NCI-H1436 (cell line): ENCODE measurements at regions not wholly inside any gene's neighbourhood (a gene's known extent, or its start where the extent isn't known, plus 50 kb on each side); places are given as distances from the start of the nearest gene placed in this dataset.
"Not testable (repeated sequence)": the region's sequence is repeated elsewhere in the genome, so short reads cannot be mapped to it uniquely, and the experiment has no call there.

Experiments
- DNase-seq: peaks from one replicate; lab custom pipeline; 2025; lab: John Stamatoyannopoulos, UW

DNA sequence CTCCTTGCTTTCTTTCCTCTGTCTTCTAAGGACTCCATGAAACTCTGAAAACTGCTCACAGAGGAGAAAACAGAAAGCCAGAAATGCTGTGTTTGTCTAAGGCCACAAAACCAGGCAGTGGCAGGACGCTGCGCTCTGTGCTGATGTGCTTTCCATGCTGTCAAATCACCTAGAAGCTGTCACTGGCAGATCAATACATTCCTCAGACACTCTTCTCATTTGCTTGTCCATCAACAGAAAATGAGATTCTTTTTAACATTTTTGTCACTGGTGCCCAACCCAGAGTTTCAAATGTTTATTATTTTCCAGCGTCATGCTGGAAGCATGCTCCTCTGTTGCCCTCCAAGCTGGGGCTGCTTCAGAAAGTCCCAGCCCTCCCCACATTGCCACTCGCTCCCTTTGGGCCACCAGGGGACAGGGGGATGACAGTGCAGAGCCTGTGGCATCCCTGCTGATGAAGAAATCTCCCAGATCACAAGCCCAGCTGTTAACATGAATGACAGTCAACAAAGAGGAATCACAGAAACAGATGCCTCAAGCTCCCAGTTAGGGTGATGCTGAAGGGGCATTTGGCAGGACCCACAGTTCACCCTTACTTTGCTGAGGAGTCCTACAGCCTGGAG, 117.5 kb upstream of the MEIS1 start:
- no peak for DNase-seq

DNA sequence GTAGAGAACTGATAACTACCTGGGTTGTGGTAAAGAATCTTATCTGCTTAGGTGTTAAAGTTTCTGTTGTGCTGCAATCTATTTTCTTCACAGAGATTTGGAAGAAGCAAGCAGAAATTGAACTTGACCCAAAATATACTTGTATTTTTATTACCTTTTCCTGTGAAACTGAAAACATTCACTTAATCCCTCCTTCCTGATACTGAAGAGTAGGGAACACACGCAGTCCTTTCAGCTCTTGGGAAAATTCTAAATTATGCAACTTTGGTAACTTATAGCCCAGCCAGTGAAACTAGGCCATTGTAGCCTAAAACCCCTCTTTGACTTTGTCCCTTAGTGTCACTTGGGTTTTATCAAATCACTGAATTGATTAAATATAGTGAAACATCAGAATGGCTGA, 128.4 kb upstream of the MEIS1 start:
- DNase-seq, result no peak

DNA sequence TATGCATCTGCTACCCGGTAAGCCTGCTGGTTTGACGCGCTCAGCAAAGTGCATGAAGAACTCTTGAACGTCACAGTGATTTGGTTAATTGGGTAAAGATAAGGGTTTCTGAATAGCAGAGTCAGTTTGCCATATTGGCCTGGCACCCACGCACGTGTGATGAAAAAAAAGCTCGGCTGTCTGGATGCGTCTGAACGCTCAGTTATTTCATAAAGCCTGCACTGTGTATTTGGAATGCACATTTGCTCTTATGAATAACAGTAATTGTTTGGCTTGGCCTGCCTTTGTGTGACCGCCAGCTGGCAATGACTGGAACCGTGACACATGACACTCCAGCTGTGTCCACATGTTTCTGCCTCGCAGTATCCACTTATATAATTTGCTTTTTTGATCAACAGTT, 129.2 kb upstream of the MEIS1 start:
- DNase-seq, result peak; percentile 43

DNA sequence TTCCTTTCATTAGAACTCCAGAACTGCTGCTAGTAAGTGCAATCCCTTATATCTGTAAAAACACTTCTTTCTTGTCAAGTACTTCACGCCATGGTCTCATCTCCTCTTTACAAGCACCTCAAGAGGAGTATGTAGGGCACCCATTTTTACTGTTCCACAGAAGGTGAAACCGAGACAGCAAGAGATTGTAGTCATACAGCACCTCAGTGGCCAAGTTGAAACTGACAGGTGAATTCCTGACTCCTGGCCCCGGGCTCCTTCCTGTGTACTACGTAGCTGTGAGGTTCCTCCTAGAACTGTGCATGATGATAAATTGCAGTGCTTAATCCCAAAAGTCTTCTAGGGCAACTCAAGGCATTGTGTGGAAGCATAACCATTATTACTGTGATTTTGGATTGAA, 131.5 kb upstream of the MEIS1 start:
- no peak for DNase-seq

DNA sequence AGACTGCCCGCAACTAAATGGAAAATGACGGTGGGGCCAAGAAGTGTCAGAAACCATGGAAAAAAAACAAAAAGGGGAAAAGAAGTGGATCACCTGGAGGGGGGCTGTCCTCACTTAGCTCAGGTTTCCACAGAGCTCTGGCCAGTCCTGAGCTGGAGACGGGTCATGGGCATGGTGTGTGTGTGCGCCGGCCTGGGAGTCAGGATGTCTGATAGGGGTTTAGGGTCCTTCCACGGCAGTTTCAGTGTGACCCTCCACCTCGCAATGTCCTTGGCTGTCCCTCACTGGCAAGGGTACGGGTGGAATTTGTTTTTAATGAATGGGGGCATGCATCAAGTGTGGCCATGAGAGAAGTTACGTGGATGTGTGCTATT, 133.2 kb upstream of the MEIS1 start:
- no peak for DNase-seq

DNA sequence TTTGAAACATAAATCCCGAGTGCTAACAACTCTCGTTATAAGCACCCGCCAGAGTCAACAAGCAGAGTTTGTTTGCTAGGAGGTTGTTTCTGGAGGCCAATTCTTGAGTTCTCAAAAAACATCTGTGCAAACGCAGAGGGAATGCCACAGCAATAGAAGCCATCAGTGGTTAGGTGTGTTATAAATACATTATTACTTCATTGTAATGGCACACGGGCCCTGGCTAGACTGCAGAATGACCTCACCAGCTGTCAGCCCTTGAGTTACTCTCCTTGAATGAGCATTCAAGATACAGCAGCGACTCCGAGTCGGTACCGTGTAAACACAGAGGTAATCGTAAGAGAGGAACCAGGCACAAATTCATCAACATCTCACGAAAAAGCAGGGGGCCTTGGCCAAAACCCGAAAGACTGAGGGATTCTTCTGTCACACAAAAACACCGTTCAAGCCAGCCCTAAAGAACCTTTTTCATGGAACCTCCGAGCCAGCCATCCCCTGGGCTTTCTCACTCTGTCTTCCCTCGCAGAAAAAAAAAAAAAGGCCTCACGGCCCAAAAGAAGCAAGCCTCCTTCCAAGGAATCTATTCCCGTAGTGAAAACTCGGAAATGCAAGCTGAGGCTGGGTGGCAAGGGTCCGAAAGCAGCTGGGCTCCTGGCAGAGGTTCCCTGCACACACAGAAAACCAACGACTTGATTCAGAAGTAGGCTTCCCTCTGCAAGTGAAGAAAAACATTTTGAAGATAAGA, 133.7 kb upstream of the MEIS1 start:
- no peak for DNase-seq

DNA sequence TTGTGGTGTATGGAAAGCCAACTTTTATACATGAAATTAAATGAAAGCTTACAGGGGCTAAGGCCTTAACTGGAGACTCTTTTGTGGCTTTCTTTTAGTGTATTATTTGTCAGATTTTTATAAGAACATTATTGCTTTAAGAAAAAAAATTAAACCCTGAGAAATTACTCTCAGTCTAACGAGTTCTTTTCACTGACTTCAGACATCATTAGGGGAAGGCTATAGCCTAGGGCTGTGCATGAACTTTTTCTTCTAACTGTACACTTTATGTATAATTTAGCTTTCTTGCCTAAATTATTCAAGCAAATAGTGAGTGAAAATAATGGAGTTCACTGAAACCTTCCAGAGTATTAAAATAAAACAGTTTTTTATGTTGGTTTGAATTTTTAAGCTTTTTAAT, 151.1 kb upstream of the MEIS1 start:
- no peak for DNase-seq

DNA sequence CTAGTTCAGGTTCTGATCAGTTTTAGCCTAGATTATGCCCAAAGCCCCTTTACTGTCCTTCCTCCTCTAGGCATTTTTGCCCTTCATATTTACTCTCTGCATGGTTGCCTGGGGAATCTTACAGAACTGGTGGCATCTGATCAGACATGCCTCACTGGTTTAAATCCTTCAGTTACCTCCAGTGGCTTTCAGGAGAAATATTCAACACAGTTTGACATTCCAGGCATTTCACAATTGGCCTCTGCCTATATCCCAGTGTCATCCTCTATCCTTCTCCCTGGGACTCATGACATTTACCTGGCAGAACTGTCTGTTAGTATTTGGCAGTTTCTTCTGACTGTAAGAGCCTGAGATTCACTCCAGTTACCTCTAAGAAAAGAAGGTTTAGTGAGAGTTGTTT, 152.9 kb upstream of the MEIS1 start:
- DNase-seq, result no peak

DNA sequence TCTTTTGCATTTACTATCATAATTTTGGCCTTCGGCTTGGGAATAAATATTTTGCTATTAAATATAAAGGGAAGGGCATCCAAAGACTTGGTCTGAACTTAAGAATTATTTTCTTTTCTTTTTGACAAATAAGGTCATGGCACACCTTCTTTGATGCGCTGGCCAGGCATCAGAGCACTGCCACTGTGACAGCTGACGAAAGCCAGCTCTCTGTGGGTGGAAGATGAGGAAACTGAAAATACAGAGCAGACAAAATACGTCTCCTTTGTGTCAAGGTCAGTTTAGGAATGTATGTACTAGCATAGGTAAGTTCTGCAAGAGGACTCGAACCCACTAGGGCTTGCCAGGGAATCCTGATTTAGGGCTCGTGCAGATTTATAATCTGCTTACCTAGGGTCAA, 155.9 kb upstream of the MEIS1 start:
- DNase-seq, result no peak

DNA sequence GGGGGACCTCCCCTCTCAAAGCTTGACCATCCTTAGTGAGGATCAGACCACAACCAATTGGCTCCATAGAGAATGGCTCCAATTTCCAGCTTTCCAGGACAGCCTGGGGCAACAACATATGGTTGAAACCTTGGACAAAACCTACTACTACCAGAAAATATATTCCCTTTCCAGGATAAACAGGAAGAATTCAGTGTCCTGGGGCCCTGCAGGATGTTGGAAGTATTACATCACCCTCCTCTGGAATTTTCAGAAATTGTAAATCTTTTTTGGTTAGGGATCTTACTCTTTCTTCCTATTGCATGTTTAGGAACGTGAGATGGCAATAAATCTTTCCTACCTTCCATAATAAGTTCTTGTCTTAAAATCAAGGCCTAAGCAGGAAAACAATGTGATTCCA, 158.9 kb upstream of the MEIS1 start:
- DNase-seq, result no peak

DNA sequence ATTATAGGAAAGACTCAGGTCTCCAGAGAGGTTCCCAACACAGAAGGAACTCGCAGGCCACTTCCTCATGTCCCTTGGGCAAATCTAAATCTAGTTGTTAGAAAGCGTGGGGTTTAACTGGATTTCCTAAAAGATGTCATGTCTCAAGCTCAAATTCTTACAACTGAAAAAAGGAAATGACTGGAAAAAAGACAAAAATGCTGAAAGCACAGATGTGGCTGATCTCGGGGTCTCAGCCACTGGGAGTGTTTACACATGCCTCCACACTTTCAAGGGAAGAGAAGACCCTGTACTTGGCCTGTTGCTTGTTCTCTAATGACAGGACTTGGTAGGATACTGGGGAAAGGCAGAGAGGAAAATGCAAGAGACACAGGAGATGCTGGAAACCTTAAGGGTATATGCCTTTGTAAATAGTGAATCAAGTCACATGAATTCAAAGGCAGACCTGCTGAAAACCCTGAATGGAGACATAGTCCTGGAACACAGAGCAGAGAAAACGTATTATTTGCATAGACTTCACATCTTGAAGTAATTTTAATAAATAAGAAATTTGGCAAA, 160.9 kb upstream of the MEIS1 start:
- no peak for DNase-seq

DNA sequence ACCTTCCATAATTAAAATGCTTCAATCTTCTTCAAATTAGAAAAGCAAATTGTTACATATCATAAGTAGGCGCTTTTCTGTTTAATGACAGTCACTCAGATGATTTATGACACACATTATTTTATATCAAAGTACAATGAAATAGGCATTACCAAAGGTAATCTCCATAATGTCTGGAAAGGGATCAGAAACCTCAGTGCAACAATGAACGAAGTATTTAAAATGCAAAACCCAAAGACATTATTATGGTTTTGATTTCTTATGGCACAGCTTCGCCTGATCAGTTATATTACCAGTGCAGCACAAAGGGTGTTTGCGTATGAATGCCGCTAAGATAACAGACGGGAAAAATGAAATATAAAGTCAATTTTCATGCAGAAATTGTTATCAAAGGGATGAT, 162.2 kb upstream of the MEIS1 start:
- no peak for DNase-seq

DNA sequence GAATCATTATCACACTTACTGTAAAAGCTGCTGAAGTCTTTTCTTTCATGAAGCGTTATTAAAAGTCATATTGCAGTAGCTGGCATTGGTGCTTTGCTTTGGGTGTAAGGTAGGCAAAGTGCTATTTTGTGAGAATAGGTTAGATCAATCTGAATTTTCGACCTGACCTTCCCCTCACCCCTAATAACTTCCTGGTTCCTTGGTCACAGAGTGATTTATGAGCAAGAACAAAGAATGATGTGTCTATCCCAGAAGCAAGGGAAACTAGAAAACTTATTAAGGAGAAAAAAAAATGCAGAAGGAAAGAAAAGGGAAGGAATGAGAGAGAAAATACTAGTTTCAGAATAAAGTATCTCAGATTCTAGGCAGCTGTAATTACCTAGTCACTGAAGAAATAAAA, 163.1 kb upstream of the MEIS1 start:
- DNase-seq, result no peak

DNA sequence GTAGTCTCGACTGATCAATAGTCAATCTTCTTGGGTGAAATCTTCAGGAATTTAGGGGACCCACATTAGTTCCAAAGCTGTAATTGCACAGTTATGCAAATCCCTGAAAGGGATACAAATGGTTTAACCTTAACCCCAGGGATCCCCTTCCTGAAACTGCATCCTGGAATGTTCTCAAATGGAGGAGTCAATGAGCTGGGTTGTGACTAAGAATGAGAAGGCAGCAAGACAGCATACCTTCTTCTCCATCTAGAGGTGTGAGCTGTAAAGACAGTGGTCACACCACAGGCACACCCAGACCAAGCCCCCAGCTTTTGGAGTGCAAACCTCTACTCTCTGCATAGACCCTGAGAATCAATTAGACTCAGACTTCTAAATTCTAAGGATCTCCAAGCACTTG, 164.7 kb upstream of the MEIS1 start:
- DNase-seq, result no peak

DNA sequence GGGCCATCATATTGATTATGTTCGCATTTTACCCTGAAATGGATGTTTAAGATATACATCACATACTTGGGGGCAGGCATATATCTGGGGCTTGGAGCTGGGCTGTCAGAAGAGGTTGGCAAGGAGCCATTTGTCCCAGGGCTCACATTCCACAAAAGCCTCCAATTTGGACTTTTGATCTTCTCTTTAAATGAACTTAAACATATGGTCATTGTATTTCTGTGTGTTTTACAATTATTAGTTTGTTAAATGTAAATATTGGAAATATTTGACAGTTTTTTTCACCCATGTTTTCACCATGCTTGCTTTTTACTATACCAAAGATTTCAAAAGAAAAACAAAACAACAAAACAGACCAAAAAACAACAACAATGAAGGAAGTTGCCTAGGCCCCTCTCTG, 165.8 kb upstream of the MEIS1 start:
- no peak for DNase-seq

DNA sequence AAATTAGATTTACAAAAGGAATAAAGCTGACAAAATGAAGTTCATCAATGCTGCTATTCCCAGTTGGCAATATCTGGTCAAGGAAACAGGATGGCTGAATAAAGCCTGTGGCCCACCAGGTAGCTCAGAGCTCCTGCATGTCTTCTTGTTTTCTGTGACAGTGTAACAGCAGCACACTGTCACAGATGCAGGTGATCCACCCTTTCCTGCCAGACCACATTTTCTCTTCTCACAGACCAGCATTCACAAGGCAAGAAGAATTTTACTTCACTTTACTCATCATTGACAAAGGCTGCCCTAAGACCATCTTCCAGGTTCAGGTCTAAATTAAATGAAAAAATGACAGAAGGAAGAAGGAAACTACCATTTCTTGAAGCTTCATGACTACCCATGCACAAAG, 166.2 kb upstream of the MEIS1 start:
- DNase-seq, result no peak

DNA sequence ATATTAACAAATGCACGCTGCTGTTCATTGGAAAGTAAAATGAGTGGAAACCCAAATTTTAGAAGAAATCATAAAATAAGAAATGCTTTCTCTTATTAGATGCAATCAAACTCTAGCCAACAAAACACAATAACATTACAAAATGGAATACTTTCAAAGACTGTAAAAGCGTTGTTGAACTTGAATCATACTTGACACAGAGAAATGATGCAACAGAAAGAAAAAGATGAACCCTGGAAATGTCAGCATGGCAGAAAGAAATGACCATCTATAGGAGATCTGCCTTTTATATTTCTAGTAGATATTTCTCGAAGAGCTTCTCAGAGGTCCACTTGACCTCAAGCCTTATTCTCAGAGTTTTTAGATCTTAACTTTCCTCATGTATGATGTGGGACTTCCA, 170.6 kb upstream of the MEIS1 start:
- no peak for DNase-seq

DNA sequence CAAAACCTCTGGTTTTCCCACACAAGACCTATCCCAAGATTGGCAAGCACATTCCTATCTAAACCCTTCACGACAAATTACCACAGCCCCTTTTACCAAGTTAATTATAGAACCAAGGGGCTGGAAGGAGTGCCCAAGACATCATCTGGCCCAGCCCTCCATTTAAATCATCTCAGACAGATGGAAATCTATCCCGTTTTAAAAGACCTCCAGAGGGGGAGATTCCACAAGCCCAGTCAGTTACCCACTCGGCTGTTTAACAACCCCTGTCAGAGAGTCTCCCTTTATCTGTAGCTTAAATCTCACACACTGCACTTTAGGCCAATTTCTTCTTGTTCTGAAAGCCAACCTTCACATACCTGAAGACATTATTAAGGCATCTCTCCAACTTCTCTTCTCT, 179.1 kb upstream of the MEIS1 start:
- DNase-seq, result no peak

DNA sequence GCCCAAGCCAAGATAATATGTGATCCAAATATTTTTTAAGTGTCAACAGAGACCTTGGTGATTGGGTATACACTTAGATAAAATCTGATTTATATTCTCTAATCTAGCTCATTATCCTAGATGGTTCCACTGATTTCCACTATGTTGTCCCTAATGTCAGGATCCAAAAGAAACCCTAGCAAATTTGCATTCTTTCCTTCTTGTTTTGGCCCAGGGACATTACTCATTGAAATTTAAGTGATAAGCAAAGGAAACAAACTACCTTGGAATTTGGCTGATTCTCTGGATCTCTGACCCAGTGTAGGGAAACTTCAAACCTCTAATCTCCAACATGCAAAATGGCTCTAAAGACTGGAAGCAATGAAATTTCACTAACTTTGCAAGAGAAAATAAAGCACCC, 179.8 kb upstream of the MEIS1 start:
- no peak for DNase-seq

DNA sequence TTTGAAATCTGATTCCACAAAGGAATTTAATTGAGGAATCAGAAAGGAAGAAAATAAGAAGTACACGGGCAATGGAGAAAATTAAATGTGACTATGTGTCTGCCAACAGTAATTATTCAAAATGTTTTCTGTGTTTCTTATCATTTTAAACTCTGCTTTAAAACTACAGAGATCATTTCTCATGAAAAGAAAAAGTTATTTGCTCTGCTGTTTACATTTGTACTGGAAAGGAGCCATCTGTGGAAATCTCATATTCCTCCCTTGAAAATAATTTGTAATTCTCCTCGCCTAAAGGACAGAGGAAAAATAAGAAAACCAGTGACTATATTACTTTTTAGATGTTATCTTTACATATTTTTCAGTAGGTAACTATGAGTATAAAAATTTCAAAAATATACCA, 181.9 kb upstream of the MEIS1 start:
- DNase-seq, result no peak

DNA sequence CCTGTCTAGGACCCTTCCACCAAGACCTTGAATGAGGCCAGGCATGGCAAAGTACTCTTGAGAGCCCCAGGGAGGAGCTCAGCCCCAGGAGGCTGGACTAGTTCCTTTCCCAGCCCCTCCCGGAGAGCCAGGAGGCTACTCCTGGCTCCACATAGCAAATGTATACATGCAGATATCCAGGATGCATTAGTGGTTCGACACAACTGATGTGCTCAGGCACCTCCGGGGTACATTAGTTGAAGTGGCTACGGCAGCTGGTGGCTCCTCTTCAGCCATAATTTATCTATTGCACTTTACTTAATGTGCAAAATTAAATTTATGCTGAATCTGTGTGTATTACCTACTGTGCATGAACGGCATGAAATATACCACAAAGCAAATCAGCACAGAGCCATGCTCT, 182.8 kb upstream of the MEIS1 start:
- DNase-seq, result peak; percentile 33

DNA sequence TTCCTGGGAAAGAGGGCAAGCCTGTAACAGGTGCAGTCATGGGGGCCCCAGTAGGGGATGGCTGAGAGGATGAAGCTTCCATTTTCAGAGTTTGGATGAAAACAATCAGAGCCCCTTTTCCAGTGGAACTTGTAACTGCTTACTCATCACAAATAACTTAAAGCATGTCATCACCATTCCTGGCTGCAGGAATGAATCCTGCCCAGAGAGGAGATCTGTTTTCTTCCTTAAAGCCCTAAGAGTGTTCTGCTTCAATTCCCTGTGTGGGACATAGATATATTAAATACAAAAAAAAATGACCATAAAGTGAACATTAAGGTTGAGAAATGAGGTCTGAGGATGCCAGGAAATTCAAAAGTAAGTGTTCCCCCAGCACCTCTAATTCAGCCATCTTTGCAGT, 183.4 kb upstream of the MEIS1 start:
- no peak for DNase-seq

DNA sequence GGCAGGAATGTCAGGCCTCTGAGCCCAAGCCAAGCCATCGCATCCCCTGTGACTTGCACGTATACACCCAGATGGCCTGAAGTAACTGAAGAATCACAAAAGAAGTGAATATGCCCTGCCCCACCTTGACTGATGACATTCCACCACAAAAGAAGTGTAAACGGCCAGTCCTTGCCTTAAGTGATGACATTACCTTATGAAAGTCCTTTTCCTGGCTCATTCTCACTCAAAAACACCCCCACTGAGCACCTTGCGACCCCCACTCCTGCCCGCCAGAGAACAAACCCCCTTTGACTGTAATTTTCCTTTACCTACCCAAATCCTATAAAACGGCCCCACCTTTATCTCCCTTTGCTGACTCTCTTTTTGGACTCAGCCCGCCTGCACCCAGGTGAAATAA, 185.8 kb upstream of the MEIS1 start:
- not testable (repeated sequence) for DNase-seq

DNA sequence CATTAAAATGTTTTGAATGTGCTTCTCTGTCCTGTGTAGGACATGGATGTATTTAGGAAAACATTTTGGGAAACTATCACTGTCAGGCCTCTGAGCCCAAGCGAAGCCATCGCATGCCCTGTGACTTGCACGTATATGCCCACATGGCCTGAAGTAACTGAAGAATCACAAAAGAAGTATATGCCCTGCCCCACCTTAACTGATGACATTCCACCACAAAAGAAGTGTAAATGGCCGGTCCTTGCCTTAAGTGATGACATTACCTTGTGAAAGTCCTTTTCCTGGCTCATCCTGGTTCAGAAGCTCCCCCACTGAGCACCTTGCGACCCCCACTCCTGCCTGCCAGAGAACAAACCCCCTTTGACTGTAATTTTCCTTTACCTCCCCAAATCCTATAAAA, 191.1 kb upstream of the MEIS1 start:
- DNase-seq, result not testable (repeated sequence)
